ENCODE measurements at regions not wholly inside any gene's neighbourhood (a gene's known extent, or its start where the extent isn't known, plus 50 kb on each side); places are given as distances from the start of the nearest gene placed in this dataset.

GRCh38 chr4:138751309-138751708 lies 264.3 kb upstream of the NOCT start:
- DNase-seq (ENCODE audit: low spot score): no peak

GRCh38 chr4:138749303-138749702 lies 266.3 kb upstream of the NOCT start:
- peak; percentile 39 for DNase-seq (ENCODE audit: low spot score)

- no peak for DNase-seq (ENCODE audit: low spot score)
Observed at GRCh38 chr4:138741766-138742377, 273.7 kb upstream of the NOCT start.

GRCh38 chr4:138740816-138741745 lies 274.5 kb upstream of the NOCT start:
- DNase-seq (ENCODE audit: low spot score): no peak

GRCh38 chr4:138736362-138736761 lies 279.2 kb upstream of the NOCT start:
- peak; percentile 51 for DNase-seq (ENCODE audit: low spot score)

- peak; percentile 23 for DNase-seq (ENCODE audit: low spot score)
Observed at GRCh38 chr4:138734746-138735145, 280.8 kb upstream of the NOCT start.

GRCh38 chr4:138728566-138728965 lies 287.0 kb upstream of the NOCT start:
- DNase-seq (ENCODE audit: low spot score): no peak

GRCh38 chr4:138727731-138728130 lies 287.9 kb upstream of the NOCT start:
- no peak for DNase-seq (ENCODE audit: low spot score)

- DNase-seq (ENCODE audit: low spot score): no peak
Observed at GRCh38 chr4:138724530-138724929, 291.1 kb upstream of the NOCT start.

GRCh38 chr4:138716559-138717335 lies 298.8 kb upstream of the NOCT start:
- peak; percentile 27 for DNase-seq (ENCODE audit: low spot score)

GRCh38 chr4:138710297-138710696 lies 305.3 kb upstream of the NOCT start:
- DNase-seq (ENCODE audit: low spot score): no peak

GRCh38 chr4:138709859-138710258 lies 305.7 kb upstream of the NOCT start:
- DNase-seq (ENCODE audit: low spot score): no peak

- peak; percentile 16 for DNase-seq (ENCODE audit: low spot score)
Observed at GRCh38 chr4:138707746-138708677, 307.6 kb upstream of the NOCT start.

- peak; percentile 45 for DNase-seq (ENCODE audit: low spot score)
Observed at GRCh38 chr4:138706201-138706600, 309.4 kb upstream of the NOCT start.

GRCh38 chr4:138702190-138702824 lies 313.3 kb upstream of the NOCT start:
- no peak for DNase-seq (ENCODE audit: low spot score)

GRCh38 chr4:138698641-138699040 lies 316.9 kb upstream of the NOCT start:
- DNase-seq (ENCODE audit: low spot score): no peak

GRCh38 chr4:138697851-138698250 lies 317.7 kb upstream of the NOCT start:
- DNase-seq (ENCODE audit: low spot score): no peak

- no peak for DNase-seq (ENCODE audit: low spot score)
Observed at GRCh38 chr4:138696771-138697170, 318.8 kb upstream of the NOCT start.

- no peak for DNase-seq (ENCODE audit: low spot score)
Observed at GRCh38 chr4:138696058-138696457, 319.5 kb upstream of the NOCT start.

- no peak for DNase-seq (ENCODE audit: low spot score)
Observed at GRCh38 chr4:138693526-138693925, 322.1 kb upstream of the NOCT start.

- no peak for DNase-seq (ENCODE audit: low spot score)
Observed at GRCh38 chr4:138692411-138692810, 323.2 kb upstream of the NOCT start.
